Neural progenitor cell (in vitro differentiated cells): ENCODE measurements at regions not wholly inside any gene's neighbourhood (a gene's known extent, or its start where the extent isn't known, plus 50 kb on each side); places are given as distances from the start of the nearest gene placed in this dataset.

Source experiments
- DNase-seq: peaks from one replicate; pipeline ENCODE4 v3.0.0-alpha.2; 2016; ENCODE audit warnings: low spot score
- H2AFZ ChIP-seq: fragments of 200-600 bp; sonication (generic); replicated peaks from 2 replicates; pipeline ENCODE4 v1.6.1; 2016; ENCODE audit warnings: antibody characterized with exemption
- H3F3A ChIP-seq: fragments of 200-600 bp; sonication (generic); 2 replicates; pipeline ENCODE4 v1.6.1; 2016; ENCODE audit warnings: antibody characterized with exemption, low read depth
- H3K27ac ChIP-seq: fragments of 200-600 bp; sonication (generic); 2 replicates; pipeline ENCODE4 v1.5.1; 2016; ENCODE audit warnings: mild to moderate bottlenecking
- H3K27me3 ChIP-seq: fragments of 200-600 bp; sonication (generic); 2 replicates; pipeline ENCODE4 v1.6.1; 2016; ENCODE audit warnings: mild to moderate bottlenecking, moderate library complexity
- H3K36me3 ChIP-seq: fragments of 200-600 bp; sonication (generic); 2 replicates; pipeline ENCODE4 v1.5.1; 2016
- H3K4me1 ChIP-seq: fragments of 200-600 bp; sonication (generic); 2 replicates; pipeline ENCODE4 v1.6.1; 2016; ENCODE audit warnings: mixed run types
- H3K4me2 ChIP-seq: fragments of 200-600 bp; sonication (generic); 2 replicates; pipeline ENCODE4 v1.6.1; 2016
- H3K4me3 ChIP-seq: fragments of 200-600 bp; sonication (generic); 2 replicates; pipeline ENCODE4 v1.5.1; 2016
- H3K79me2 ChIP-seq: fragments of 200-600 bp; sonication (generic); 2 replicates; pipeline ENCODE4 v1.6.1; 2016; ENCODE audit warnings: low read depth
- H3K9ac ChIP-seq: fragments of 200-600 bp; sonication (generic); 2 replicates; pipeline ENCODE4 v1.6.1; 2016
- H3K9me3 ChIP-seq: fragments of 200-600 bp; sonication (generic); 2 replicates; pipeline ENCODE4 v1.5.1; 2016; ENCODE audit warnings: low read depth
- H4K20me1 ChIP-seq: fragments of 200-600 bp; sonication (generic); 2 replicates; pipeline ENCODE4 v1.6.1; 2016; ENCODE audit warnings: low read depth
- H3K27ac Mint-ChIP-seq: 3 replicates; pipeline ENCODE4 v1.8.0; 2021; ENCODE audit warnings: mixed read lengths
- H3K27me3 Mint-ChIP-seq: 2 replicates; pipeline ENCODE4 v1.8.0; 2022; ENCODE audit warnings: low read depth, mild to moderate bottlenecking, inconsistent platforms, moderate library complexity, mixed read lengths; ENCODE audit not compliant: insufficient read depth
- H3K36me3 Mint-ChIP-seq: 3 replicates; pipeline ENCODE4 v1.8.0; 2021; ENCODE audit warnings: mixed read lengths
- H3K4me1 Mint-ChIP-seq: 3 replicates; pipeline ENCODE4 v1.8.0; 2021; ENCODE audit warnings: mixed read lengths
- H3K4me3 Mint-ChIP-seq: 3 replicates; pipeline ENCODE4 v1.8.0; 2021; ENCODE audit warnings: mild to moderate bottlenecking, moderate library complexity, mixed read lengths
- H3K9me3 Mint-ChIP-seq: 3 replicates; pipeline ENCODE4 v1.8.0; 2020; ENCODE audit warnings: mixed read lengths
- EZH2 ChIP-seq: fragments of 200-600 bp; sonication (generic); IDR thresholded peaks from 2 replicates; pipeline ENCODE4 v1.6.1; 2017; ENCODE audit warnings: antibody characterized with exemption, mild to moderate bottlenecking, moderate library complexity
- EZH2phosphoT487 ChIP-seq: fragments of 200-600 bp; sonication (generic); IDR thresholded peaks from 2 replicates; pipeline ENCODE4 v1.6.1; 2017; ENCODE audit warnings: antibody characterized with exemption
- TF ChIP-seq, protein P1 (sequence below): fragments of 200-600 bp; sonication (generic); IDR thresholded peaks from 2 replicates; pipeline ENCODE4 v1.5.1; 2017; ENCODE audit warnings: antibody characterized with exemption, mild to moderate bottlenecking

DNA sequence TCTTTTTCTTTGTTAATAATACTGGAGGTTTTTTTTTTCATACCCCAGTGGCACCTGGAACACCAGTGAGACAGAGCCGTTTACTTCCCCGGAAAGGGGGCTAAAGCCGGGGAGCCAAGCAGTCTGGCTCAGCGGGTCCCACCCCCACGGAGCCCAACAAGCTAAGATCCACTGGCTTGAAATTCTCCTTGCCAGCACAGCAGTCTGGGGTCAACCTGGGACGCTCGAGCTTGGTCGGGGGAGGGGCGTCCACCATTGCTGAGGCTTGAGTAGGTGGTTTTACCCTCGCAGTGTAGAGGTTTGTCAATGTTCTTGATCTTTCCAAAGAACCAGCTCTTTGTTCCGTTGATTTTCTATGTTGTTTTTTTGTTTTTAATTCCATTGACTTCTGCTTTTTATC is 94.6 kb upstream of the DIAPH3 start:
- peaks cover 2% of the 10 kb centered on the region for H3K4me1 Mint-ChIP-seq
- H3K4me3 Mint-ChIP-seq, result no peak overlapping the region
- no peaks in the 10 kb centered on the region for H3K79me2 ChIP-seq
- no peaks in the 10 kb centered on the region for H4K20me1 ChIP-seq
- TF ChIP-seq EZH2 (no peak), EZH2phosphoT487 (no peak)
- TF ChIP-seq, protein P1, sequence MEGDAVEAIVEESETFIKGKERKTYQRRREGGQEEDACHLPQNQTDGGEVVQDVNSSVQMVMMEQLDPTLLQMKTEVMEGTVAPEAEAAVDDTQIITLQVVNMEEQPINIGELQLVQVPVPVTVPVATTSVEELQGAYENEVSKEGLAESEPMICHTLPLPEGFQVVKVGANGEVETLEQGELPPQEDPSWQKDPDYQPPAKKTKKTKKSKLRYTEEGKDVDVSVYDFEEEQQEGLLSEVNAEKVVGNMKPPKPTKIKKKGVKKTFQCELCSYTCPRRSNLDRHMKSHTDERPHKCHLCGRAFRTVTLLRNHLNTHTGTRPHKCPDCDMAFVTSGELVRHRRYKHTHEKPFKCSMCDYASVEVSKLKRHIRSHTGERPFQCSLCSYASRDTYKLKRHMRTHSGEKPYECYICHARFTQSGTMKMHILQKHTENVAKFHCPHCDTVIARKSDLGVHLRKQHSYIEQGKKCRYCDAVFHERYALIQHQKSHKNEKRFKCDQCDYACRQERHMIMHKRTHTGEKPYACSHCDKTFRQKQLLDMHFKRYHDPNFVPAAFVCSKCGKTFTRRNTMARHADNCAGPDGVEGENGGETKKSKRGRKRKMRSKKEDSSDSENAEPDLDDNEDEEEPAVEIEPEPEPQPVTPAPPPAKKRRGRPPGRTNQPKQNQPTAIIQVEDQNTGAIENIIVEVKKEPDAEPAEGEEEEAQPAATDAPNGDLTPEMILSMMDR, result no peak
- H3K9me3 ChIP-seq, result no peaks in the 10 kb centered on the region
- DNase-seq, result peak; percentile 11
- H3K4me1 ChIP-seq, result peaks cover 12% of the 10 kb centered on the region
- no peak overlapping the region for H3K9ac ChIP-seq
- no peaks in the 10 kb centered on the region for H3K36me3 Mint-ChIP-seq
- peaks cover 2% of the 10 kb centered on the region for H3K9me3 Mint-ChIP-seq
- no peak overlapping the region for H3K4me3 ChIP-seq
- H3K4me2 ChIP-seq, result no peak overlapping the region
- H3K27me3 ChIP-seq, result no peaks in the 10 kb centered on the region
- H3F3A ChIP-seq, result peaks cover 9% of the 10 kb centered on the region
- H2AFZ ChIP-seq, result peak overlapping the region; percentile 70
- no peak overlapping the region for H3K27ac Mint-ChIP-seq
- peaks cover 4% of the 10 kb centered on the region for H3K36me3 ChIP-seq
- peaks cover 4% of the 10 kb centered on the region for H3K27me3 Mint-ChIP-seq
- H3K27ac ChIP-seq, result no peak overlapping the region

DNA sequence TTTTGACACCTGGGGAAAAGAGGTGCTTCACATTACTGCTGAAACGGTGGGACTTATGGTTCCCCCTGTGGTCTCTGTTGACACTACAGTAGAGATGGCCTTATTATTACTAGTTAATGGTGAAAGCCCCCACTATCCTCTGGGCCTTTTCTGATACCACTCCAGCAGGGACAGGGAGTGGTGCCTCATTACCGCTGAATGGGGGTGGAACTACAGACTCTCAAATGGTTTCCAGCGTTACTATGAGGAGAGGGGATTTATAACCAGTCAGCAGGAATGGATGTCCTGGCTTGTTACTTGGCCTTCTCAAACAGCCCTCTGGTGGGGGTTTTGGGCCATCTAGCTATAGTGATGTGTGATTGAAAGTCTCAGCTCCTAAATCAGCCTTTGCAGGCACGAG is 96.7 kb upstream of the DIAPH3 start:
- Histone ChIP-seq H3K9ac (no peak overlapping the region), H3K36me3 (peaks cover 4% of the 10 kb centered on the region), H3K4me3 (no peak overlapping the region), H3K4me1 (peaks cover 12% of the 10 kb centered on the region), H4K20me1 (no peaks in the 10 kb centered on the region), H3K9me3 (no peaks in the 10 kb centered on the region), H3K27ac (no peak overlapping the region), H3K79me2 (no peaks in the 10 kb centered on the region), H3K27me3 (no peaks in the 10 kb centered on the region), H3K4me2 (no peak overlapping the region), H2AFZ (no peak overlapping the region), H3F3A (peaks cover 9% of the 10 kb centered on the region)
- peak; percentile 26 for DNase-seq
- H3K9me3 Mint-ChIP-seq, result no peaks in the 10 kb centered on the region
- TF ChIP-seq EZH2, result no peak
- TF ChIP-seq, protein P1, result peak; percentile 30
- H3K36me3 Mint-ChIP-seq, result no peaks in the 10 kb centered on the region
- peaks cover 4% of the 10 kb centered on the region for H3K27me3 Mint-ChIP-seq
- no peak overlapping the region for H3K4me3 Mint-ChIP-seq
- H3K27ac Mint-ChIP-seq, result no peak overlapping the region
- H3K4me1 Mint-ChIP-seq, result peaks cover 2% of the 10 kb centered on the region

DNA sequence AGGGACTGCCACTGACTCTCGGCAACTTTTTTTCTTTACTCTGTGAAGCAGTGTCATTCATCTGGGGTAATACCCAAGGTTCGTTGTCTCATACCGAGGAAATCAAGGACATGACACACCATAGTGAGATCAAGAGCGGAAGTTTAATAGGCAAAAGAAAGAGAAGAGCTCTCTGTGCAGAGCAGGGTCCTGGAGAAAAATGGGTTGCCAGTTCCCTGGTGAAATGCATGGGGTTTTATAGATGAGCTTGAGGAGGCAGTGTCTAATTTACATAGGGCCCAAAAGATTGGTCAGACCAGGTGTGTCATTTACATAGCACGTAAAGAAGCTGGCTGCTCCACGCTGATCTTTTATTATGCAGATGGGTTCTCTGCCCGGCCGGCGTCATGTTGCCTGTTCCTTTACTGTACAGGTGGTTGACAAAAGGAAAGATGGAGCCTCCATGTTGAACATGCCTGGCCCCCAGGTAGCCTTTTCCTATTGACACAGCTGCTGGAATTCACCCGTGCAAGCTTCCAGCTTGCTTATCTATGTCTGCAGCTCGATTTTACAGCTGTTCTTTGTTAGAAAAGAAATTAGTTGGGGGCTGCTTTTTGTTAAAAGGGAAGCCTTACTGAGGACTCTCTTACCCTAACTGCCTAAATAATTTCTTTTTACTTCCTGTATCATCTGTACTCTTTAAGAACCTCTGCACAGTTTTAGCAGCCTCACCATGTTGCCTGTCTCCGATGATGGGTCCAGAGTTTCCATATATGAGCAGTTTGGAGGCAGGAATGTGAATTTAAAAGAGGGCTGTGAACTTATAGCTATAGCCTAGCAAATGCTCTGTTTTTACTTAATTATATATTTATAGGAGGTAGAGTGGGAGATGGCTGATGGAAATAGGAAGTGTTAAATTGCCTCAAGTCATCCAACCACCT is 98.0 kb upstream of the DIAPH3 start:
- no peak overlapping the region for H3K9ac ChIP-seq
- peaks cover 2% of the 10 kb centered on the region for H3K4me1 Mint-ChIP-seq
- no peak overlapping the region for H3K4me3 Mint-ChIP-seq
- H3K79me2 ChIP-seq, result no peaks in the 10 kb centered on the region
- H3K4me1 ChIP-seq, result peaks cover 12% of the 10 kb centered on the region
- peaks cover 9% of the 10 kb centered on the region for H3F3A ChIP-seq
- H3K9me3 Mint-ChIP-seq, result no peaks in the 10 kb centered on the region
- no peaks in the 10 kb centered on the region for H4K20me1 ChIP-seq
- H3K27ac ChIP-seq, result no peak overlapping the region
- no peak overlapping the region for H3K4me3 ChIP-seq
- no peak overlapping the region for H3K27ac Mint-ChIP-seq
- H3K36me3 ChIP-seq, result peaks cover 4% of the 10 kb centered on the region
- peak overlapping the region; percentile 98 for H2AFZ ChIP-seq
- peak; percentile 71 for DNase-seq
- no peaks in the 10 kb centered on the region for H3K9me3 ChIP-seq
- H3K27me3 ChIP-seq, result no peaks in the 10 kb centered on the region
- H3K4me2 ChIP-seq, result peak overlapping the region; percentile 48
- H3K27me3 Mint-ChIP-seq, result peaks cover 4% of the 10 kb centered on the region
- no peak for TF ChIP-seq EZH2phosphoT487
- TF ChIP-seq EZH2, result no peak
- TF ChIP-seq, protein P1, result no peak
- no peaks in the 10 kb centered on the region for H3K36me3 Mint-ChIP-seq
